Kidney epithelial cell (primary cell): ENCODE measurements at regions not wholly inside any gene's neighbourhood (a gene's known extent, or its start where the extent isn't known, plus 50 kb on each side); places are given as distances from the start of the nearest gene placed in this dataset.

ENCODE experiments used
- DNase-seq: peaks from one replicate; pipeline ENCODE4 v3.0.0-alpha.2; 2010; ENCODE audit warnings: low read depth
- H3K27me3 ChIP-seq: 2 replicates; pipeline ENCODE4 v1.6.0; 2011; ENCODE audit warnings: low read length; ENCODE audit not compliant: control insufficient read depth, insufficient read depth
- H3K36me3 ChIP-seq: 2 replicates; pipeline ENCODE4 v1.5.1; 2011; ENCODE audit warnings: low read length; ENCODE audit not compliant: control insufficient read depth, insufficient read depth
- H3K4me3 ChIP-seq: 2 replicates; pipeline ENCODE4 v1.5.1; 2011; ENCODE audit warnings: low read depth, mild to moderate bottlenecking, control low read depth, low read length
- TF ChIP-seq, protein P1 (sequence below): IDR thresholded peaks from 2 replicates; pipeline ENCODE4 v1.5.1; 2011; ENCODE audit warnings: mild to moderate bottlenecking, moderate library complexity, low read length, control low read depth, inconsistent platforms; ENCODE audit not compliant: insufficient read depth, poor library complexity, severe bottlenecking

DNA sequence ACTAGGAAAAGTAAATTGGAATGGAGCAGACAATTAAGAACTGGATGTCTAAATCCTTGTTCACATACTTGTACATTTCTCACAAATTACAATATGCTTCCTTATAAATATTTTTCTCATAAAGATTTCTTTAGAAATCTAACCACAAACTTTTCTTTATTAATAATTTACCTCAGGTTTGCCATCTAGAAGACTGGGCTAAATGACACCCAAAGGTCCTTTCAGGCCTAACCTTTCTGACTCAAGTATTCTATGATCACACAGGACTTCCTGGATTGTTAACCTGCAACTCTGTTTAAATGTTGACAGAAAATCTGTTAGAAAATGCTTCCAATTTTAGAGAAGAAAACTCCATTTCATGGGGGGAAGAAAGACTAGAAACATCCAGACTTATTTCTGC lies 330.5 kb upstream of the MAP3K7 start:
- TF ChIP-seq, protein P1, sequence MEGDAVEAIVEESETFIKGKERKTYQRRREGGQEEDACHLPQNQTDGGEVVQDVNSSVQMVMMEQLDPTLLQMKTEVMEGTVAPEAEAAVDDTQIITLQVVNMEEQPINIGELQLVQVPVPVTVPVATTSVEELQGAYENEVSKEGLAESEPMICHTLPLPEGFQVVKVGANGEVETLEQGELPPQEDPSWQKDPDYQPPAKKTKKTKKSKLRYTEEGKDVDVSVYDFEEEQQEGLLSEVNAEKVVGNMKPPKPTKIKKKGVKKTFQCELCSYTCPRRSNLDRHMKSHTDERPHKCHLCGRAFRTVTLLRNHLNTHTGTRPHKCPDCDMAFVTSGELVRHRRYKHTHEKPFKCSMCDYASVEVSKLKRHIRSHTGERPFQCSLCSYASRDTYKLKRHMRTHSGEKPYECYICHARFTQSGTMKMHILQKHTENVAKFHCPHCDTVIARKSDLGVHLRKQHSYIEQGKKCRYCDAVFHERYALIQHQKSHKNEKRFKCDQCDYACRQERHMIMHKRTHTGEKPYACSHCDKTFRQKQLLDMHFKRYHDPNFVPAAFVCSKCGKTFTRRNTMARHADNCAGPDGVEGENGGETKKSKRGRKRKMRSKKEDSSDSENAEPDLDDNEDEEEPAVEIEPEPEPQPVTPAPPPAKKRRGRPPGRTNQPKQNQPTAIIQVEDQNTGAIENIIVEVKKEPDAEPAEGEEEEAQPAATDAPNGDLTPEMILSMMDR = no peak

DNA sequence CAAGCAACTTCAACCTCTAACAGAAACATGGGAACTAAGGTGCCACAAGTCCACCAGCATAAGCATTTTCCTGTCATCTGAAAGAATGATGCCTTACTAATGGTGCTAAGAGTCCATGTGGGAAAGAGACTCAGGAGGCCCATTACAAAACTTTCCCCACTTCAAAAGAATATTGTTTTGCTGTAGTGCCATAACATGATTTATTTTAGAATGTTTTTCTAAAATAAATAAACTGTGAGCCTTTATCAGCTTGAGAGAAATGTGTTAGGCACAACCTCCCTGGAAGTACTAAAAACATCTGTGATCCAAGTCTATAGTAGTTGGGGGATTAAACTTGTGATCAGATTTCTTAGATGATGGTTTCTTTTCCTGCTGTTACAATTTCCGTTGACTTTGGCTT lies 330.1 kb upstream of the MAP3K7 start:
- TF ChIP-seq, protein P1 = no peak
- DNase-seq = no peak
- Histone ChIP-seq H3K4me3 (no peak overlapping the region), H3K27me3 (no peaks in the 10 kb centered on the region), H3K36me3 (no peaks in the 10 kb centered on the region)

More for the DNA sequence above, 330.5 kb upstream of the MAP3K7 start:
- DNase-seq = no peak
- no peaks in the 10 kb centered on the region for H3K36me3 ChIP-seq
- no peaks in the 10 kb centered on the region for H3K27me3 ChIP-seq
- H3K4me3 ChIP-seq = no peak overlapping the region

DNA sequence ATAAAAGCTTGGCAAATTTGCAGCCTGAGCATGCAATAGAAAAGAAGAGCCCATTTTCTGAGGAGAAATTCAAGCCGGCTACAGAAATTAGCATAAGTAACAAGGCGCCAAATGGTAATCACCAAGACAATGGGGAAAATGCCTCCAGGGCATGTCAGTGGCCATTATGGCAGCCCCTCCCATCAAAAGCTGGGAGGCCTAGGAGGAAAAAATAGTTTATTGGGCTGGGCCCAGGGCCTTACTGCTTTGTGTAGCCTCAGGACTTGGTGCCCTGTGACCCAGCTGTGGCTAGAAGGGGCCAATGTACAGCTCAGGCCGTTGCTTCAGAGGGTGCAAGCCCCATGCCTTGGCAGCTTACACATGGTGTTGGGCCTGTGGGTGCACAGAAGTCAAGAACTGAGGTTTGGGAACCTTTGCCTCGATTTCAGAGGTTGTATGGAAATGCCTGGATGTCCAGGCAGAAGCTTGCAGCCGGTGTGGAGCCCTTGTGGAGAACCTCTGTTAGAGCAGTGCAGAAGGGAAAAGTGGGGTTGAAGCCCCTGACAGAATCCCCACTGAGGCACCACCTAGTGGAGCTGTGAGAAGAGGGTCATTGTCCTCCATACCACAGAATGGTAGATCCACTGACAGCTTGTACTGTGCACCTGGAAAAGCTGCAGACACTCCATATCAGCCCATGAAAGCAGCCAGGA lies 328.5 kb upstream of the MAP3K7 start:
- no peaks in the 10 kb centered on the region for H3K27me3 ChIP-seq
- TF ChIP-seq, protein P1 = no peak
- no peaks in the 10 kb centered on the region for H3K36me3 ChIP-seq
- no peak overlapping the region for H3K4me3 ChIP-seq
- DNase-seq = no peak

DNA sequence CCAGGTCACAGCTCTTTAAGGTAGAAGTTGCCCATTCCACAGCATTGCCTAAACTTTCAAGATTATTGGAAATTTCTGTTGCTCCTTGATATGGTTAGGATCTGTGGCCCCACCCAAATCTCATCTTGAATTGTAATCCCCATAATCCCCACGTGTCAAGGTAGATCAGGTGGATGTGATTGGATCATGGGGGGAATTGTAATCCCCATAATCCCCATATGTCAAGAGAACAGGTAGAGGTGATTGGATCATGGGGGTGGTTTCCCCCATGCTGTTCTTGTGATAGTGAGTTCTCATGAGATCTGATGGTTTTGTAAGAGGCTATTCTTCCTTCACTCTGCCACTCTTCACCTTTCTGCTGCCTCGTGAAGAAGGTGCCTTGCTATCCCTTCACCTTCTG lies 327.4 kb upstream of the MAP3K7 start:
- DNase-seq = no peak

DNA sequence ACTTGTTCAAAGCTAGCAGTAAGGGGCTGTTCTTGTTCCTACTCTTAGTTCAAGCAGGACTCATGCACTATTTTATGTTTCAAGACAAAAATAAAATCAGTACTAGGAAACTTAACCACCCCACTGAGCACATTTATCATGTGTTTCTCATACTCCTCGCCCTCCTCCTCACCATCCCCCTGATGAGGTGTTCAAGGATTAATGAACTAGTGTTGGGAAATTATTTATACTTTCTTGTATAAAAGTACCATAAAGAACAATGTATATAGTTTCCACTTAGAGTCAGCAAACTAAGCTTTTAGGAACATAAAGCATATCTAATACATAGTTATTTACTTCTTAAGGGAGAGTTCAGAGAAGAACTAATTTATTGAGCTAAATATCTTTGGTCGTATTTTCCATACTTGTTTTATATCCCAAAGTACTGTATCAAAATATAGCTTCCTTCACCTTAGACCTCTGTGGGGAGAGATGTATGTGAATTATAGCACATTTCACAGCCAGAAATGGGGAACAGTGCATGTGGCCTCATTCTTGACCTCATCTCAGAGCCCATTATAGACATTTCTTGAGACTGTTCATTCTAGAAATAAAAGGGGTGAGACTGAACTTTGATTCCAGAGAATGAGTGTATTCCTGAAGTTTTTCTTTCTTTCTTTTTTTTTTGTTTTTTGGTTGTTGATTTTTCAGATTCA lies 326.5 kb upstream of the MAP3K7 start:
- no peak overlapping the region for H3K4me3 ChIP-seq
- no peaks in the 10 kb centered on the region for H3K36me3 ChIP-seq
- H3K27me3 ChIP-seq = no peaks in the 10 kb centered on the region
- TF ChIP-seq, protein P1 = no peak
- no peak for DNase-seq

More for the DNA sequence above, 327.4 kb upstream of the MAP3K7 start:
- TF ChIP-seq, protein P1 = no peak
- Histone ChIP-seq H3K27me3 (no peaks in the 10 kb centered on the region), H3K36me3 (no peaks in the 10 kb centered on the region), H3K4me3 (no peak overlapping the region)

DNA sequence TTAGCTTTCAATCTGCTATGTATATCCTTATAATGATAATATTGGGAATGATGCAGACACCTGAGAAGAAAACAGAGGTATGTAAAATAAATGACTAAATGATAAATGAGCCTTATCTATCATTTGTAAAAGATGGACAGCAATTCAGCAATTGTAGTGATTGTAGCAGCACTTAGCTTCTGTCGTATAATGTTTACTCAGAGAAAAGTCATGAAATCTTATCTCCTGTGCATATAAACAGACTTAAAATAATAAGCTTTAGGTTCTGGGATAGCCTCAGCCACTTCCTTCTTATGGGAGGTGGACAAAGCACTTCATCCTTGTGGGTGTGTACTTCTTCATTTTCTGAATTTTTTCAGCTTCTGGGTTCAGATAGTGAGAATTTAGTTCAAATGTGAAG lies 324.8 kb upstream of the MAP3K7 start:
- TF ChIP-seq, protein P1 = no peak
- no peaks in the 10 kb centered on the region for H3K36me3 ChIP-seq
- no peak for DNase-seq
- no peak overlapping the region for H3K4me3 ChIP-seq
- H3K27me3 ChIP-seq = no peaks in the 10 kb centered on the region
